Parathyroid adenoma (tissue), 2 donors: ENCODE measurements at regions not wholly inside any gene's neighbourhood (a gene's known extent, or its start where the extent isn't known, plus 50 kb on each side); places are given as distances from the start of the nearest gene placed in this dataset.
A peak's percentile ranks its signal among the peaks of the same experiment; 100 is the strongest.

Source experiments
- H2AFZ ChIP-seq: fragments of 300-600 bp; sonication (generic); one replicate; pipeline ENCODE4 v1.7.0; 2017; ENCODE audit warnings: antibody characterized with exemption, mild to moderate bottlenecking
- H3K27ac ChIP-seq: fragments of 300-600 bp; sonication (generic); one replicate; pipeline ENCODE4 v1.7.0; 2017
- H3K27me3 ChIP-seq: fragments of 300-600 bp; sonication (generic); one replicate; pipeline ENCODE4 v1.7.0; 2017; ENCODE audit warnings: low read length; ENCODE audit not compliant: control insufficient read depth, insufficient read depth
- H3K36me3 ChIP-seq: fragments of 300-600 bp; sonication (generic); one replicate; pipeline ENCODE4 v1.7.0; 2017; ENCODE audit warnings: low read length; ENCODE audit not compliant: control insufficient read depth, insufficient read depth
- H3K4me1 ChIP-seq: fragments of 300-600 bp; sonication (generic); one replicate; pipeline ENCODE4 v1.7.0; 2017; ENCODE audit warnings: control low read depth
- H3K4me2 ChIP-seq: fragments of 300-600 bp; sonication (generic); one replicate; pipeline ENCODE4 v1.7.0; 2017; ENCODE audit warnings: low read length
- H3K4me3 ChIP-seq: fragments of 300-600 bp; sonication (generic); one replicate; pipeline ENCODE4 v1.7.0; 2017; ENCODE audit warnings: low read depth, low read length
- H3K79me2 ChIP-seq: fragments of 300-600 bp; sonication (generic); one replicate; pipeline ENCODE4 v1.7.0; 2017; ENCODE audit warnings: control low read depth
- H3K9ac ChIP-seq: fragments of 300-600 bp; sonication (generic); one replicate; pipeline ENCODE4 v1.7.0; 2017; ENCODE audit warnings: mild to moderate bottlenecking
- H3K9me3 ChIP-seq: fragments of 300-600 bp; sonication (generic); one replicate; pipeline ENCODE4 v1.7.0; 2017; ENCODE audit warnings: low read length; ENCODE audit not compliant: control insufficient read depth
- CTCF ChIP-seq: fragments of 300-600 bp; sonication (generic); IDR thresholded peaks from one replicate; pipeline ENCODE4 v1.7.0; 2017; ENCODE audit warnings: antibody characterized with exemption, mild to moderate bottlenecking
- donor health status: primary hyperparathyroidism.

DNA sequence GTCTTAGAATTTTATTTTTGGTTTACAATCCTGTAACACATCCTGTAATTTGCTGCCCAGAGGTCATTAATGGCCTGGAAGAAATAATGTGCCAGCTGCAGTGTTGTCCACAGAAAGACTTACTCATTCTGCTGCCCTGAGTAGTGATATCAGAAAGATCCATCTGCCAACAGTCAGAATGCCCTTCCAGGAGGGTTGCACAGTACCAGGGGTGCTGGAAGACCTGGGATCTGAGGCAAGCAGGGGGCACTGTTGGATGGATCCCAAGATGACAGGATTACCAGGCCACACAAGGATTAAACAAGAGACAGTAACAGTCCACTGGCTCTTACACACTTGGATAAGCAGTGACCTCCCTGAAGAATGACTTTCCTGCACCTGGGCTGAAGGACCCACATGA is 93.8 kb upstream of the TOP3B start:
- Histone ChIP-seq H3K36me3 (no peaks in the 10 kb centered on the region), H3K4me2 (no peak overlapping the region), H3K27ac (peak overlapping the region; percentile 80), H3K79me2 (no peaks in the 10 kb centered on the region), H3K4me3 (no peak overlapping the region), H2AFZ (peak overlapping the region; percentile 70), H3K27me3 (no peaks in the 10 kb centered on the region), H3K4me1 (peaks cover 20% of the 10 kb centered on the region), H3K9ac (no peak overlapping the region), H3K9me3 (no peaks in the 10 kb centered on the region)
- TF ChIP-seq CTCF, result no peak

- TF ChIP-seq CTCF, result no peak
- Histone ChIP-seq H2AFZ (peak overlapping the region; percentile 70), H3K27ac (peak overlapping the region; percentile 80), H3K79me2 (no peaks in the 10 kb centered on the region), H3K27me3 (no peaks in the 10 kb centered on the region), H3K4me1 (peaks cover 22% of the 10 kb centered on the region), H3K9ac (no peak overlapping the region), H3K4me3 (no peak overlapping the region), H3K9me3 (no peaks in the 10 kb centered on the region), H3K36me3 (no peaks in the 10 kb centered on the region), H3K4me2 (no peak overlapping the region)
Observed at GRCh38 chr22:22075382-22076163, 93.0 kb upstream of the TOP3B start.

GRCh38 chr22:22074634-22075381 is 92.2 kb upstream of the TOP3B start:
- Histone ChIP-seq H3K36me3 (no peaks in the 10 kb centered on the region), H3K4me2 (no peak overlapping the region), H3K79me2 (no peaks in the 10 kb centered on the region), H2AFZ (peak overlapping the region; percentile 33), H3K4me3 (no peak overlapping the region), H3K27me3 (no peaks in the 10 kb centered on the region), H3K4me1 (peaks cover 27% of the 10 kb centered on the region), H3K9ac (no peak overlapping the region), H3K27ac (peak overlapping the region; percentile 80), H3K9me3 (no peaks in the 10 kb centered on the region)
- TF ChIP-seq CTCF, result no peak

- Histone ChIP-seq H3K4me3 (no peak overlapping the region), H3K36me3 (no peaks in the 10 kb centered on the region), H3K4me2 (no peak overlapping the region), H3K27ac (peak overlapping the region; percentile 80), H3K79me2 (no peaks in the 10 kb centered on the region), H3K9ac (no peak overlapping the region), H3K27me3 (no peaks in the 10 kb centered on the region), H3K9me3 (no peaks in the 10 kb centered on the region), H3K4me1 (peaks cover 29% of the 10 kb centered on the region), H2AFZ (peak overlapping the region; percentile 33)
- no peak for TF ChIP-seq CTCF
Observed at GRCh38 chr22:22073769-22074561, 91.4 kb upstream of the TOP3B start.
